ENCODE measurements at regions not wholly inside any gene's neighbourhood (a gene's known extent, or its start where the extent isn't known, plus 50 kb on each side); places are given as distances from the start of the nearest gene placed in this dataset.

GRCh38 chr2:78115291-78115690 is 593.1 kb upstream of the LRRTM4 start:
- ChIA-PET CTCF (no interaction called here), POLR2A (no interaction called here)
- Histone ChIP-seq H3K9me3 (ENCODE audit: low read length) (no peaks in the 10 kb centered on the region), H3K4me3 (ENCODE audit: low read length) (no peak overlapping the region), H3K27me3 (ENCODE audit: insufficient read depth, low read length, poor library complexity, severe bottlenecking) (no peaks in the 10 kb centered on the region), H3K27ac (ENCODE audit: low read depth, low read length) (no peak overlapping the region), H3K4me1 (ENCODE audit: insufficient read depth, low read length) (no peaks in the 10 kb centered on the region), H3K36me3 (ENCODE audit: insufficient read depth, low read length) (no peaks in the 10 kb centered on the region)
- H3K27me3 Mint-ChIP-seq, result peaks cover 0 to under 1% of the 10 kb centered on the region in 2 donors
- peaks cover 0 to 38% (median 13%) of the 10 kb centered on the region in 5 donors for H3K9me3 Mint-ChIP-seq
- H3K27ac Mint-ChIP-seq, result no peak overlapping the region
- H3K4me3 Mint-ChIP-seq, result no peak overlapping the region
- no peak for DNase-seq
- no peaks in the 10 kb centered on the region for H3K36me3 Mint-ChIP-seq
- H3K4me1 Mint-ChIP-seq, result no peaks in the 10 kb centered on the region

GRCh38 chr2:78118037-78118436 is 595.9 kb upstream of the LRRTM4 start:
- H3K4me3 Mint-ChIP-seq, result no peak overlapping the region
- H3K27me3 ChIP-seq (ENCODE audit: insufficient read depth, low read length, poor library complexity, severe bottlenecking), result no peaks in the 10 kb centered on the region
- H3K27ac ChIP-seq (ENCODE audit: low read depth, low read length), result no peak overlapping the region
- H3K36me3 ChIP-seq (ENCODE audit: insufficient read depth, low read length), result no peaks in the 10 kb centered on the region
- H3K9me3 Mint-ChIP-seq, result peaks cover 0 to 42% (median 22%) of the 10 kb centered on the region in 5 donors
- no peaks in the 10 kb centered on the region for H3K9me3 ChIP-seq (ENCODE audit: low read length)
- no peak overlapping the region for H3K4me3 ChIP-seq (ENCODE audit: low read length)
- DNase-seq, result no peak
- no peaks in the 10 kb centered on the region for H3K4me1 ChIP-seq (ENCODE audit: insufficient read depth, low read length)
- H3K27ac Mint-ChIP-seq, result no peak overlapping the region
- H3K27me3 Mint-ChIP-seq, result peaks cover 0 to 2% of the 10 kb centered on the region in 2 donors
- no peaks in the 10 kb centered on the region for H3K4me1 Mint-ChIP-seq
- CTCF ChIA-PET, result no interaction called here
- POLR2A ChIA-PET, result no interaction called here
- H3K36me3 Mint-ChIP-seq, result no peaks in the 10 kb centered on the region

GRCh38 chr2:78120275-78120674 is 598.1 kb upstream of the LRRTM4 start:
- Mint-ChIP-seq H3K36me3 (no peaks in the 10 kb centered on the region), H3K9me3 (peaks cover 0 to 47% (median 18%) of the 10 kb centered on the region in 5 donors), H3K27ac (no peak overlapping the region), H3K4me3 (no peak overlapping the region), H3K27me3 (peaks cover 0 to 2% of the 10 kb centered on the region in 2 donors), H3K4me1 (no peaks in the 10 kb centered on the region)
- CTCF ChIA-PET, result no interaction called here
- Histone ChIP-seq H3K27me3 (ENCODE audit: insufficient read depth, low read length, poor library complexity, severe bottlenecking) (no peaks in the 10 kb centered on the region), H3K27ac (ENCODE audit: low read depth, low read length) (no peak overlapping the region), H3K36me3 (ENCODE audit: insufficient read depth, low read length) (no peaks in the 10 kb centered on the region), H3K4me3 (ENCODE audit: low read length) (no peak overlapping the region), H3K9me3 (ENCODE audit: low read length) (no peaks in the 10 kb centered on the region), H3K4me1 (ENCODE audit: insufficient read depth, low read length) (no peaks in the 10 kb centered on the region)
- no peak for DNase-seq
- POLR2A ChIA-PET, result no interaction called here

GRCh38 chr2:78125042-78125441 is 602.9 kb upstream of the LRRTM4 start:
- no peaks in the 10 kb centered on the region for H3K4me1 ChIP-seq (ENCODE audit: insufficient read depth, low read length)
- Mint-ChIP-seq H3K27me3 (peaks cover 0 to 2% of the 10 kb centered on the region in 2 donors), H3K36me3 (no peaks in the 10 kb centered on the region), H3K27ac (no peak overlapping the region), H3K4me1 (no peaks in the 10 kb centered on the region), H3K9me3 (peaks cover 5 to 42% (median 15%) of the 10 kb centered on the region in 5 donors), H3K4me3 (no peak overlapping the region)
- no peak overlapping the region for H3K4me3 ChIP-seq (ENCODE audit: low read length)
- DNase-seq, result no peak
- H3K27ac ChIP-seq (ENCODE audit: low read depth, low read length), result no peak overlapping the region
- ChIA-PET POLR2A (no interaction called here), CTCF (no interaction called here)
- no peaks in the 10 kb centered on the region for H3K9me3 ChIP-seq (ENCODE audit: low read length)
- no peaks in the 10 kb centered on the region for H3K27me3 ChIP-seq (ENCODE audit: insufficient read depth, low read length, poor library complexity, severe bottlenecking)
- H3K36me3 ChIP-seq (ENCODE audit: insufficient read depth, low read length), result no peaks in the 10 kb centered on the region

GRCh38 chr2:78127424-78127823 is 605.2 kb upstream of the LRRTM4 start:
- no peak overlapping the region for H3K27ac ChIP-seq (ENCODE audit: low read depth, low read length)
- H3K4me3 ChIP-seq (ENCODE audit: low read length), result no peak overlapping the region
- Mint-ChIP-seq H3K36me3 (no peaks in the 10 kb centered on the region), H3K27me3 (no peaks in the 10 kb centered on the region), H3K4me3 (no peak overlapping the region), H3K27ac (no peak overlapping the region), H3K4me1 (no peaks in the 10 kb centered on the region), H3K9me3 (peaks cover 5 to 30% (median 10%) of the 10 kb centered on the region in 5 donors)
- ChIA-PET POLR2A (no interaction called here), CTCF (no interaction called here)
- H3K27me3 ChIP-seq (ENCODE audit: insufficient read depth, low read length, poor library complexity, severe bottlenecking), result no peaks in the 10 kb centered on the region
- H3K36me3 ChIP-seq (ENCODE audit: insufficient read depth, low read length), result no peaks in the 10 kb centered on the region
- H3K9me3 ChIP-seq (ENCODE audit: low read length), result no peaks in the 10 kb centered on the region
- DNase-seq, result no peak
- no peaks in the 10 kb centered on the region for H3K4me1 ChIP-seq (ENCODE audit: insufficient read depth, low read length)

GRCh38 chr2:78132391-78133370 is 610.5 kb upstream of the LRRTM4 start:
- CTCF ChIA-PET, result no interaction called here
- no peak for DNase-seq

GRCh38 chr2:78145395-78145996 is 623.3 kb upstream of the LRRTM4 start:
- H3K4me3 Mint-ChIP-seq, result no peak overlapping the region
- POLR2A ChIA-PET, result no interaction called here
- Histone ChIP-seq H3K4me1 (ENCODE audit: insufficient read depth, low read length) (no peaks in the 10 kb centered on the region), H3K9me3 (ENCODE audit: low read length) (no peaks in the 10 kb centered on the region), H3K4me3 (ENCODE audit: low read length) (no peak overlapping the region), H3K27me3 (ENCODE audit: insufficient read depth, low read length, poor library complexity, severe bottlenecking) (no peaks in the 10 kb centered on the region), H3K27ac (ENCODE audit: low read depth, low read length) (no peak overlapping the region), H3K36me3 (ENCODE audit: insufficient read depth, low read length) (no peaks in the 10 kb centered on the region)
- peaks cover 0 to 21% (median 3%) of the 10 kb centered on the region in 5 donors for H3K9me3 Mint-ChIP-seq
- H3K36me3 Mint-ChIP-seq, result no peaks in the 10 kb centered on the region
- DNase-seq, result no peak
- no peak overlapping the region for H3K27ac Mint-ChIP-seq
- CTCF ChIA-PET, result no interaction called here
- H3K27me3 Mint-ChIP-seq, result no peaks in the 10 kb centered on the region
- H3K4me1 Mint-ChIP-seq, result no peaks in the 10 kb centered on the region

More at GRCh38 chr2:78132391-78133370, 610.5 kb upstream of the LRRTM4 start:
- no peaks in the 10 kb centered on the region for H3K27me3 Mint-ChIP-seq
- Histone ChIP-seq H3K27ac (ENCODE audit: low read depth, low read length) (no peak overlapping the region), H3K27me3 (ENCODE audit: insufficient read depth, low read length, poor library complexity, severe bottlenecking) (no peaks in the 10 kb centered on the region), H3K36me3 (ENCODE audit: insufficient read depth, low read length) (no peaks in the 10 kb centered on the region), H3K4me3 (ENCODE audit: low read length) (no peak overlapping the region), H3K4me1 (ENCODE audit: insufficient read depth, low read length) (no peaks in the 10 kb centered on the region), H3K9me3 (ENCODE audit: low read length) (no peaks in the 10 kb centered on the region)
- H3K4me1 Mint-ChIP-seq, result no peaks in the 10 kb centered on the region
- POLR2A ChIA-PET, result no interaction called here
- peaks cover 0 to 17% (median 5%) of the 10 kb centered on the region in 5 donors for H3K9me3 Mint-ChIP-seq
- H3K36me3 Mint-ChIP-seq, result no peaks in the 10 kb centered on the region
- no peak overlapping the region for H3K4me3 Mint-ChIP-seq
- H3K27ac Mint-ChIP-seq, result no peak overlapping the region

GRCh38 chr2:78145997-78146722 is 624.0 kb upstream of the LRRTM4 start:
- no peaks in the 10 kb centered on the region for H3K36me3 Mint-ChIP-seq
- Histone ChIP-seq H3K9me3 (ENCODE audit: low read length) (no peaks in the 10 kb centered on the region), H3K36me3 (ENCODE audit: insufficient read depth, low read length) (no peaks in the 10 kb centered on the region), H3K4me3 (ENCODE audit: low read length) (no peak overlapping the region), H3K4me1 (ENCODE audit: insufficient read depth, low read length) (no peaks in the 10 kb centered on the region), H3K27ac (ENCODE audit: low read depth, low read length) (no peak overlapping the region), H3K27me3 (ENCODE audit: insufficient read depth, low read length, poor library complexity, severe bottlenecking) (no peaks in the 10 kb centered on the region)
- peaks cover 0 to 23% (median 3%) of the 10 kb centered on the region in 5 donors for H3K9me3 Mint-ChIP-seq
- no peaks in the 10 kb centered on the region for H3K4me1 Mint-ChIP-seq
- ChIA-PET POLR2A (no interaction called here), CTCF (no interaction called here)
- no peak overlapping the region for H3K27ac Mint-ChIP-seq
- H3K4me3 Mint-ChIP-seq, result no peak overlapping the region
- DNase-seq, result no peak
- H3K27me3 Mint-ChIP-seq, result no peaks in the 10 kb centered on the region
